ENCODE measurements at regions not wholly inside any gene's neighbourhood (a gene's known extent, or its start where the extent isn't known, plus 50 kb on each side); places are given as distances from the start of the nearest gene placed in this dataset.

- Histone ChIP-seq H3K9ac (ENCODE audit: low read length) (no peak overlapping the region), H3K9me3 (ENCODE audit: low read length) (no peaks in the 10 kb centered on the region), H3F3A (ENCODE audit: low read length, unreplicated experiment) (peaks cover 3% of the 10 kb centered on the region), H3K9me2 (replicated peaks; ENCODE audit: low read length) (peaks cover 3% of the 10 kb centered on the region), H3K27ac (ENCODE audit: low read length) (no peak overlapping the region), H4K20me1 (ENCODE audit: low read length) (no peaks in the 10 kb centered on the region), H3K4me3 (ENCODE audit: low read length) (no peak overlapping the region), H3K4me2 (ENCODE audit: low read length) (no peak overlapping the region), H3K79me2 (ENCODE audit: low read length) (no peaks in the 10 kb centered on the region), H3K4me1 (ENCODE audit: insufficient read depth, low read length) (peaks cover under 1% of the 10 kb centered on the region; the same call in 1 of the 2 replicates), H2AFZ (ENCODE audit: low read length) (no peak overlapping the region), H3K27me3 (ENCODE audit: low read length) (no peaks in the 10 kb centered on the region), H3K36me3 (ENCODE audit: low read depth, low read length) (no peaks in the 10 kb centered on the region)
- CTCF ChIA-PET = no interaction called here
- DNase-seq (no peak), ATAC-seq (no peak)
- TF ChIP-seq CTCF (conservative IDR thresholded peaks at IDR 0.05; ENCODE audit: low read depth, low read length) (no peak), EZH2 (IDR thresholded peaks at IDR 0.05; ENCODE audit: low read length, unreplicated experiment) (no peak), EZH2phosphoT487 (IDR thresholded peaks at IDR 0.05; ENCODE audit: borderline replicate concordance, low read length) (no peak)
- BruUV-seq (replicated peaks) = no TSS peak
- POLR2A ChIA-PET (ENCODE audit: unreplicated experiment) = no interaction called here
- intact Hi-C loops (cut with micrococcal nuclease) = loop anchor here (10.0 kb wide), 1 partner anchor 934 kb away; no protein-coding TSS in a partner anchor
Observed at GRCh38 chr3:162498626-162499025, 1002.0 kb downstream of the OTOL1 start.

GRCh38 chr3:162507397-162507796, 1010.8 kb downstream of the OTOL1 start:
- Histone ChIP-seq H3K9me3 (ENCODE audit: low read length) (no peaks in the 10 kb centered on the region), H3K9me2 (replicated peaks; ENCODE audit: low read length) (no peaks in the 10 kb centered on the region), H3K27ac (ENCODE audit: low read length) (peak overlapping the region; percentile 36), H3K36me3 (ENCODE audit: low read depth, low read length) (no peaks in the 10 kb centered on the region), H3K79me2 (ENCODE audit: low read length) (no peaks in the 10 kb centered on the region), H3K4me2 (ENCODE audit: low read length) (peak overlapping the region; percentile 70), H4K20me1 (ENCODE audit: low read length) (no peaks in the 10 kb centered on the region), H3K4me3 (ENCODE audit: low read length) (peak overlapping the region; percentile 6; the same call in 1 of the 2 replicates), H3F3A (ENCODE audit: low read length, unreplicated experiment) (no peaks in the 10 kb centered on the region), H3K27me3 (ENCODE audit: low read length) (no peaks in the 10 kb centered on the region), H2AFZ (ENCODE audit: low read length) (no peak overlapping the region), H3K4me1 (ENCODE audit: insufficient read depth, low read length) (peaks cover 14% of the 10 kb centered on the region), H3K9ac (ENCODE audit: low read length) (no peak overlapping the region)
- ATAC-seq (peak; percentile 79), DNase-seq (peak; percentile 56)
- intact Hi-C loops (cut with micrococcal nuclease) = no loop called here
- TF ChIP-seq CTCF (conservative IDR thresholded peaks at IDR 0.05; ENCODE audit: low read depth, low read length) = no peak
- TF ChIP-seq EZH2phosphoT487 (IDR thresholded peaks at IDR 0.05; ENCODE audit: borderline replicate concordance, low read length) = no peak
- no peak for TF ChIP-seq EZH2 (IDR thresholded peaks at IDR 0.05; ENCODE audit: low read length, unreplicated experiment)
- BruUV-seq (replicated peaks) = no TSS peak
- POLR2A ChIA-PET (ENCODE audit: unreplicated experiment) = no interaction called here
- CTCF ChIA-PET = no interaction called here

GRCh38 chr3:162512488-162512887, 1015.9 kb downstream of the OTOL1 start:
- Histone ChIP-seq H3K79me2 (ENCODE audit: low read length) (no peaks in the 10 kb centered on the region), H3K4me2 (ENCODE audit: low read length) (no peak overlapping the region), H4K20me1 (ENCODE audit: low read length) (no peaks in the 10 kb centered on the region), H3K36me3 (ENCODE audit: low read depth, low read length) (no peaks in the 10 kb centered on the region), H3F3A (ENCODE audit: low read length, unreplicated experiment) (no peaks in the 10 kb centered on the region), H3K27me3 (ENCODE audit: low read length) (no peaks in the 10 kb centered on the region), H3K27ac (ENCODE audit: low read length) (no peak overlapping the region), H3K9me3 (ENCODE audit: low read length) (no peaks in the 10 kb centered on the region), H3K4me1 (ENCODE audit: insufficient read depth, low read length) (peaks cover 5% of the 10 kb centered on the region), H2AFZ (ENCODE audit: low read length) (no peak overlapping the region), H3K9ac (ENCODE audit: low read length) (no peak overlapping the region), H3K4me3 (ENCODE audit: low read length) (no peak overlapping the region), H3K9me2 (replicated peaks; ENCODE audit: low read length) (no peaks in the 10 kb centered on the region)
- DNase-seq (no peak), ATAC-seq (no peak)
- ChIA-PET POLR2A (ENCODE audit: unreplicated experiment) (no interaction called here), CTCF (no interaction called here)
- BruUV-seq (replicated peaks) = no TSS peak
- TF ChIP-seq EZH2 (IDR thresholded peaks at IDR 0.05; ENCODE audit: low read length, unreplicated experiment) (no peak), CTCF (conservative IDR thresholded peaks at IDR 0.05; ENCODE audit: low read depth, low read length) (no peak), EZH2phosphoT487 (IDR thresholded peaks at IDR 0.05; ENCODE audit: borderline replicate concordance, low read length) (no peak)
- intact Hi-C loops (cut with micrococcal nuclease) = loop anchor here (5.0 kb wide), 1 partner anchor 225 kb away; no protein-coding TSS in a partner anchor
